ENCODE measurements at regions not wholly inside any gene's neighbourhood (a gene's known extent, or its start where the extent isn't known, plus 50 kb on each side); places are given as distances from the start of the nearest gene placed in this dataset.

DNA sequence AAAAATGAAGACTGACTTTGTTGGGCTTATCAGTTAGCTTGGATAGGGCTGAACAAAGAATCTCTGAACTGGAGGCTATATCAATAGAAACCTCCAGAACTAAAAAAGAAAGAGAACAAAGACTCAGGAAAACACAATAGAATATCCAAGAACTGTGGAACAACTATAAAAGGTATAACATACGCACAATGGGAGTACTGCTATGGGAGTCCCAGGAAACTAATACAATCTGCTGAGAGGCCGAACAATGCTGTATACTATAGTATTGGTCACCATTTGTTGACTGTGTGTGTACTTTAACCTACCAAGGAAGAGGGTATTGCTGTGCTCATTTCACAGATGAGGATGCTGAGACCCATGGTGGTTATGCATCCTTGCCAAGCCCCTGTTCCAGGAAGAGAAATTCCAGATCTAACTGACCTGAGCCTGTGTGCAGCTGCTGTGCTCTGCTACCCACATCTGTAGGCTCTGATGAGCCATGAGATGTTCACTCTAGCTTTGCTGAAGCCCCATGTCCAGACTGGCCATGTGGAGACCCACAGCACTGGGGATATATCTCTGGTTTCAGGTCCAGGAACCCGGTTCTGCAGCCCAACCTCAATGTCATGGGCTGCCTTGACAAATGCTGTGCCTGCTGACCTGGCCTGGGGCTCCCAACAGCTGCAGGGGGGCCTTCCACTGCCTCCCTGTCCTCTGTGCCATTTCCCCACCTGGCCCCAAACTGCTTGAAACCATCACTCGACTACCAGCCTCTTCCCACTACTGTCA, 254.3 kb upstream of the TNRC6C start:
- Mint-ChIP-seq H3K4me3 (no peak overlapping the region), H3K9me3 (peaks cover 33% of the 10 kb centered on the region), H3K27ac (no peak overlapping the region), H3K4me1 (ENCODE audit: low read depth) (no peaks in the 10 kb centered on the region), H3K36me3 (ENCODE audit: low read depth) (peaks cover 13% of the 10 kb centered on the region), H3K27me3 (no peaks in the 10 kb centered on the region)

DNA sequence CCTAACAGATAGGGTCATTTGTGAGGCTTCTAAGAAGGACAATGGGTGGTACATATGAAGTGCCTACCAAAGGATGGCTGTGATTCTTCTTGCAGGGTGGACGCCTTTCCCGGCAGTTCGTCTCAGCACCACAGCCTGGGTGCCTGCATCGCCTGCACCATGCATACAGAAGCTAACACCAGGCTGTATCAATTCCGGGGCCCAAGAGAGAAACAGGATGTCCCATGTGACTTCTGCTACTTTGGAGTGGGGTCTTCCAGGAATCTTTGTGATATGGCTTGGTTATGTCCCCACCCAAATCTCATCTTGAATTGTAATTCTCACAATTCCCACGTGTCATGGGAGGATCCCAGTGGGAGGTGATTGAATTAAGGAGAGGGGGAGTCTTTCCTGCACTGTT, 251.6 kb upstream of the TNRC6C start:
- peaks cover 13% of the 10 kb centered on the region for H3K36me3 Mint-ChIP-seq (ENCODE audit: low read depth)
- H3K27ac Mint-ChIP-seq = no peak overlapping the region
- H3K4me1 Mint-ChIP-seq (ENCODE audit: low read depth) = no peaks in the 10 kb centered on the region
- H3K27me3 Mint-ChIP-seq = no peaks in the 10 kb centered on the region
- no peak overlapping the region for H3K4me3 Mint-ChIP-seq
- peaks cover 29% of the 10 kb centered on the region for H3K9me3 Mint-ChIP-seq

DNA sequence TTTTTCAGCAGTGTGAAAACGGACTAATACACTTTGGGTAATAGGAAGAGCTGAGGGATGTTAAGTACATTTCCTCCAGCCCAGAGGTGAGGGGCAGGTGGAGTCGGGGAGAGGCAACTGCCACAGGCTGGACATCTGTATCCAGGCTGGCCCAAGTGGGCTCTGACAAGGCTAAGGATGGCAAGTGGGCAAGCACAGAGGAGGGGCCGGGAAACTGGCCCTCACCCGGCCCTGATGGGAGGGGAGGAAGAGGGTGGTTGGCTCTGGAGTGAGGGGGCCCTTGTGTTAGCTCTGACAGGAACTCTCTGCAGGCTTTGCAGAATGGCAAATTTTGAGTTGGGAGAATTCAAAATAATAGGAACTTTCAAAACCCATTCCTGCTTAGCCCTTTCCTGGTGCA, 251.0 kb upstream of the TNRC6C start:
- H3K4me3 Mint-ChIP-seq = no peak overlapping the region
- H3K36me3 Mint-ChIP-seq (ENCODE audit: low read depth) = peaks cover 9% of the 10 kb centered on the region
- H3K9me3 Mint-ChIP-seq = peaks cover 23% of the 10 kb centered on the region
- H3K4me1 Mint-ChIP-seq (ENCODE audit: low read depth) = no peaks in the 10 kb centered on the region
- H3K27ac Mint-ChIP-seq = no peak overlapping the region
- no peaks in the 10 kb centered on the region for H3K27me3 Mint-ChIP-seq

DNA sequence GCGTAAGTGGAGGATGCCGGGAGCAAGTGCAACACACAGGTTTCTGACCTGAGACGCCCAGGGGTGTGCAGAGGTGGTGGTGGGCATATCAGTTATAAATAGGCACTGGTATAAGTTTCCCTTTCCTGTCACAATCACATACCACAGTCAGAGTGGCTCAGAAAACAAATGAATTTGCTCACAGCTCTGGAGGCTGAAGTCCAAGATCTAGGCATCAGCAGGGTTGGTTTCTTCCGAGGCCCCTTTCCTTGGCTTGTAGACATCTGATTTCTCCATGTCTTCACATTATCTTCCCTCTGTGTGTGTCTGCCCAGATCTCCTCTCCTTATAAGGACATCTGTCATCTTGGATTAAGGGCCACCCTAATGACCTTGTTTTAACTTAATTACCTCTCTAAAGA, 250.5 kb upstream of the TNRC6C start:
- H3K4me1 Mint-ChIP-seq (ENCODE audit: low read depth) = no peaks in the 10 kb centered on the region
- peaks cover 9% of the 10 kb centered on the region for H3K36me3 Mint-ChIP-seq (ENCODE audit: low read depth)
- no peak overlapping the region for H3K4me3 Mint-ChIP-seq
- no peak overlapping the region for H3K27ac Mint-ChIP-seq
- H3K9me3 Mint-ChIP-seq = peaks cover 21% of the 10 kb centered on the region
- H3K27me3 Mint-ChIP-seq = no peaks in the 10 kb centered on the region

DNA sequence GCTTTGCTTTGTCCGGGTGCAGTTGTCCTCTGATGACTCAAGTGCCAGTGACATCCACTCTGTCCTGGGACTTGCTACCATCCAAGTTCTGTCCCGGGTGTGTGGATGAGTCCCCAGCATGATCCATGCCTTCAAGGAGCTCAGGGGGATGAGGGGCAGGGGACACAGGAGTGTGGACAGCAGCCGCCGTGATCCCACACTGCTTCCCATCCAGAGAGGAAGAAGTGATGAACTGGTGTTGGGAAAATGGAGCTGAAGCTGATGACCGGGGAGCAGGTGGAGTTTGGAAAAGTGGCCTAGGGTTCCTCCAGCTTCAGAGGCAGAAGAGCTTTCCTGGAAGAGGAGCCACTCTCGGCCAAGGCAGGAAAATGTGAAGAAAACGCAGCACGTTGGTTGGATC, 249.6 kb upstream of the TNRC6C start:
- Mint-ChIP-seq H3K4me1 (ENCODE audit: low read depth) (no peaks in the 10 kb centered on the region), H3K9me3 (peaks cover 12% of the 10 kb centered on the region), H3K27ac (no peak overlapping the region), H3K27me3 (no peaks in the 10 kb centered on the region), H3K36me3 (ENCODE audit: low read depth) (peaks cover 9% of the 10 kb centered on the region), H3K4me3 (no peak overlapping the region)

DNA sequence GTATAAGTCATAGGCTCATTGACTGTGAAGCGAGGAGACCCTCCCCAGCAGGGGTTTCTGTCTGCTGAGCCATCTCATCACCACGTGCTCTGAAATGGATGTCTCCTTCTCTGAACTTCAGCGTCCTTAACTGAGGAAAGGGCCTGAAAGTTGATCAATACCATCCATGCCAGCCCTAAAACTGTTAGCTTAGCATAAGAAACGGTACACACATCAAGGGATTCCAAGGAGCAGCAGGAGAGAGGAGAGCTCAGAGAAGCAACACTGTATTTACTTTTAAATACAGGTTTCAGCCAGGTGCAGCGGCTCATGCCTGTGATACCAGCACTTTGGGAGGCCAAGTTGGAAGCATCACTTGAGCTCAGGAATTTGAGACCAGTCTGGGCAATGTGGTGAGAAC, 248.9 kb upstream of the TNRC6C start:
- no peak overlapping the region for H3K27ac Mint-ChIP-seq
- H3K4me3 Mint-ChIP-seq = no peak overlapping the region
- no peaks in the 10 kb centered on the region for H3K27me3 Mint-ChIP-seq
- peaks cover 14% of the 10 kb centered on the region for H3K9me3 Mint-ChIP-seq
- H3K36me3 Mint-ChIP-seq (ENCODE audit: low read depth) = peaks cover 8% of the 10 kb centered on the region
- no peaks in the 10 kb centered on the region for H3K4me1 Mint-ChIP-seq (ENCODE audit: low read depth)

DNA sequence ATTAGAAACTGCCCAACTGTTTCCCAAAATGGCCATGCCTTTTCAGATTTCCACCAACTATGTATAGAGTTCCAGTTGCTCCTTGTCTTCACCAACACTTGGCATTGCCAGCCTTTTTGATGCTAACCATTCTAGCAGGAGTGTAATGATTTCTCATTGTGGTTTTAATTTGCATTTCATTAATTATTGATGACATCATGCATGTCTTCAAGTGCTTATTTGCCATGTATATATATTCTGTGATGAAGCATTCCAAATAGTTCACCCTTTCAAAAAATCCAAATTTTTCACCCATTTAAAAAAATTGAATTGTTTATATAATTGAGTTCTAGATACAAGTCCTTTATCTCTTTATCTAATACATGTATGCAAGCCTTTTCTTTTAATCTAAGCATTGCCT, 245.9 kb upstream of the TNRC6C start:
- Mint-ChIP-seq H3K4me1 (ENCODE audit: low read depth) (no peaks in the 10 kb centered on the region), H3K36me3 (ENCODE audit: low read depth) (no peaks in the 10 kb centered on the region), H3K9me3 (peaks cover 9% of the 10 kb centered on the region), H3K27me3 (peaks cover 4% of the 10 kb centered on the region), H3K4me3 (no peak overlapping the region), H3K27ac (no peak overlapping the region)

DNA sequence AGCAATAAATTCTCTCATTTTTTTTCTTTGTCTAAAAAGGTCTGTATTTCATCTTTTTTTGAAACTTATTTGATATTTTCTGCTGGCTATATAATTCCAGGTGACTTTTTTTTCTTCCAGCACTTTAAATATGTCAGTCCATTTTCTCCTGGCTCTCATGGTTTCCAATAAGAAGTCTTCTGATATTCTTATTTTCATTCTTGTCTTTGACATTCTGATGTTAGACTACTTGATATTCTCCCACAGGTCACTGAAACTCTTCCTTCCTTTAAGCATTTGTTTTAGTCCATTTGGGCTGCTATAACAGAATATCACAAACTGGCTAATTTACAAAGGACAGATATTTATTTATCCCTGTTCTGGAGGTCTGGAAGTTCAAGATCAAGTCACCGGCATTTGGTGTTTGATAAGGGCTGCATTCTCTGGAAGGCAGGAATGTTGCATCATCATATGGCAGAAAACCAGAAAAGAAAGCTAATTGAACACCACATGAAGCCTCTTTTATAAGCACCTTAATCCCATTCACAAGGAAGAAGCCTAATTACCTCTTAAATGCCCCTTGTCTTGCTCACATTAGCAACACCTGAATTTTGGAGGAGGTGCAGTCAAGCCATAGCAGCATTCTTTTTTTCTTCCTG, 242.1 kb upstream of the TNRC6C start:
- peaks cover 9% of the 10 kb centered on the region for H3K9me3 Mint-ChIP-seq
- no peak overlapping the region for H3K4me3 Mint-ChIP-seq
- no peaks in the 10 kb centered on the region for H3K36me3 Mint-ChIP-seq (ENCODE audit: low read depth)
- H3K27me3 Mint-ChIP-seq = peaks cover 4% of the 10 kb centered on the region
- no peaks in the 10 kb centered on the region for H3K4me1 Mint-ChIP-seq (ENCODE audit: low read depth)
- no peak overlapping the region for H3K27ac Mint-ChIP-seq

DNA sequence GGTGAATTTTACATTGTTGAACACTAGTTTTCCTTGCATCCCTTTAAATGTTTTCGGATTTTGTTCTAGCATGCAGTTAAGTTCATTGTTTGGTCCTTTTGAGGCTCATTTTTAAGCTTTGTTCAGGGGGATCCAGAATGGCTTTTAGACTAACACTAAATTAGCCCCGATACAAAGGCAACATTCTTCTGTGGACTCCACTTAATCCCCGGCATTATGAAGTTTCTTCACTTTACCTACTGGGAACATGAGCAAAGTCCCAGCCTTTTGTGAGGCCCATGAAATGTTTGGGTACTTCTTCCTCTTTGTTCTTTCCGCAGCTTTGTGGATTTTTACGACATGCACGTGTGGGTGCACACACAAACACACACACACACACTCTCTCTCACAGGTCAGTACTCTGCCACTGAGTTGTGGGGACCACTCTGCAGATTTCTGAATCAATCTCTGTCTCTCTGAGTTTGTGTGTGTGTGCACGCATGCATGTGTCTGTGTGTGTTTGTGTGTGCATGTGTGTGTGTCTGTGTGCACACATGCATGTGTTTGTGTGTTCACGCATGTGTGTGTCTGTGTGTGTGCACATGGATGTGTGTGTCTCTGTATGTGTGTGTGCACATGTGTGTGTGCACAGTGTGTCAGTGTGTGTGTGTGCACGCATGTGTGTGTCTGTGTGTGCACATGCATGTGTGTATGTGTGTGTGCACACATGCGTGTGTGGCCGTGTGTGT, 240.4 kb upstream of the TNRC6C start:
- no peak overlapping the region for H3K27ac Mint-ChIP-seq
- H3K4me3 Mint-ChIP-seq = no peak overlapping the region
- H3K9me3 Mint-ChIP-seq = peaks cover 9% of the 10 kb centered on the region
- no peaks in the 10 kb centered on the region for H3K4me1 Mint-ChIP-seq (ENCODE audit: low read depth)
- peaks cover 4% of the 10 kb centered on the region for H3K27me3 Mint-ChIP-seq
- H3K36me3 Mint-ChIP-seq (ENCODE audit: low read depth) = no peaks in the 10 kb centered on the region

DNA sequence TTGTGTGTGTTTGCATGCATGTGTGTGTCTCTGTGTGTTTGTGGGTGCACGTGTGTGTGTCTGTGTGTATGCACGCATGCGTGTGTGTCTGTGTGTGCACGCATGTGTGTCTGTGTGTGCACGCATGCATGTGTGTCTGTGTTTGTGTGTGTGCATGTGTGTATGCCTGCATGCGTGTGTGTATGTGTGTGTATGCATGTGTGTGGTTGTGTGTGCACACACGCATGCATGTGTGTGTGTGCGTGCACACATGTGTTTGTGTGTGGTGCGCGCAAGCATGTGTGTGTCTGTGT, 239.9 kb upstream of the TNRC6C start:
- Mint-ChIP-seq H3K36me3 (ENCODE audit: low read depth) (no peaks in the 10 kb centered on the region), H3K27me3 (peaks cover 4% of the 10 kb centered on the region), H3K27ac (no peak overlapping the region), H3K4me3 (no peak overlapping the region), H3K9me3 (peaks cover 9% of the 10 kb centered on the region), H3K4me1 (ENCODE audit: low read depth) (no peaks in the 10 kb centered on the region)

DNA sequence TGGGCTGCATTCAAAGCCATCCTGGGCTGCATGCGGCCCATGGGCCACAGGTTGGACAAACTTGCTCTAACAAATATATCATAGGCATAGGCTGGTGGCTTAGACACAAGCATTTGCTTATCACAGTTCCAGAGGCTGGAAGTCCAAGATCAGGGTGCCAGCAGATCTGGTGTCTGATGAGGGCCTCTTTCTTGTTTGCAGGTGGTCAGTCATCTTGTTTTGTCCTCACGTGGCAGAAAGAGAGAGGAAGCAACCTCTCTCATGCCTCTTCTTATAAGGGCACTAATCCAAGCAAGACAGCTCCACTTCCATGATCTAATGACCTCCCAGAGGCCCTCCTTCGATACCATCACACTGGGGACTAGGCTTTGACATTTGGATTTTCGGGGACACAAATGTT, 238.7 kb upstream of the TNRC6C start:
- Mint-ChIP-seq H3K4me1 (ENCODE audit: low read depth) (no peaks in the 10 kb centered on the region), H3K9me3 (peaks cover 4% of the 10 kb centered on the region), H3K4me3 (no peak overlapping the region), H3K27me3 (peaks cover 4% of the 10 kb centered on the region), H3K36me3 (ENCODE audit: low read depth) (no peaks in the 10 kb centered on the region), H3K27ac (no peak overlapping the region)

DNA sequence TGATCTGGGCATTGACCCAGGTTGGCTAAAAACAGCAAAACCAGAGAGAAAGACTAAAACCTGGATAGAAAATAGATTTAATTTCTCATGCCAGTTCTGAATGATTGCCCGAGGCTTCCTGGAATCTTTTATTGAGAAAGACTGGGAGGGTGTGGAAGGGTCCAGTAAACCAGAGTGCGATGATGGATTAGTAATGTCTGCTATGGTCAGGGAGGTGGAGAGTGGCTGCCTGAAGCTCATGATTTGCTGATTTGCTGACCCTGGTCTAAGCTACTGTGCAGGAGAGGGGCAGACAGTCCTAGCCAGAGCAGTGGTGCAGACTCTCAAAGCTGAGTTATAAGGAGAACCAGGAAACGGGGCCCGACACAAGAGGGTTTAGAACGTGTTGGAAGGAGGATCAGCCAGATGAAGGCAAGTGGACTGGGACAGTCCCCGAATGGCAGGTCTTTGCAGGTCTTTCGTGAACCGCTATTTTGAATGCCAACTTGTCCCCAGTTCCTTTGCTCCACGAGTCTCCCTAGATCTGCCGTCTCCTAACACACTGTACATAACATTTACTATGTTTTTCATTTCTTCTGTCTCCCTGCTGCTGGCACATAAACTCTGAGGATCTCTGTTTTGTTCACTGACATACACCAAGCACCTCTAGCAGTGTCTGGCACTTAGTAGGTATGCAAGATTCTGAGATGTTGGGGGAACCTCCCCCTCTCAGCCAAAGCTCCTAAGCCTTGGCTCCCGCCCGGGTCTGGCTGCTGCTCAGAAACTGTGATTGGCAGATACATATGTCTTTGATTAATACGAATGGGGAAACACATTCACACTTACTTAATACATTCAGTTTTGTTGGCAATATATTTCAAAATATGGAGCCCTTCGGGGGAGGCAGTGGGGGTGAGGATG, 237.3 kb upstream of the TNRC6C start:
- no peaks in the 10 kb centered on the region for H3K36me3 Mint-ChIP-seq (ENCODE audit: low read depth)
- peaks cover 3% of the 10 kb centered on the region for H3K9me3 Mint-ChIP-seq
- H3K27ac Mint-ChIP-seq = no peak overlapping the region
- H3K27me3 Mint-ChIP-seq = peaks cover 3% of the 10 kb centered on the region
- no peaks in the 10 kb centered on the region for H3K4me1 Mint-ChIP-seq (ENCODE audit: low read depth)
- H3K4me3 Mint-ChIP-seq = no peak overlapping the region

DNA sequence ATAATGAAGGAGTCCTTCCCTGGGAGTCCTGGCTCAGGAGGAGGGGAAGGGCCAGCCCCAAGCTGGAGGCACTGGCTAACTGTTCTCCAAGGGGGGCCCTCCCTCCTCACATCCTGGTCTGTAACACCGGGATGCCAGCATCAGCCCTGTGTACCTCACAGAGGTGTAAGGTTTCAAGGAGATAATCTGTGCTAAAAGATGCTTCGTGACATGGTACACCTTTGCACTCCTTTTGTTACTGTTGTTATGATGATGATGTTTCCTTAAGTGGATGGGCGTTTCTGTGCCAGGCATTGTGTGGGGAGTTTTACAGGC, 236.7 kb upstream of the TNRC6C start:
- no peak overlapping the region for H3K27ac Mint-ChIP-seq
- no peaks in the 10 kb centered on the region for H3K4me1 Mint-ChIP-seq (ENCODE audit: low read depth)
- no peaks in the 10 kb centered on the region for H3K9me3 Mint-ChIP-seq
- H3K36me3 Mint-ChIP-seq (ENCODE audit: low read depth) = no peaks in the 10 kb centered on the region
- no peak overlapping the region for H3K4me3 Mint-ChIP-seq
- no peaks in the 10 kb centered on the region for H3K27me3 Mint-ChIP-seq

DNA sequence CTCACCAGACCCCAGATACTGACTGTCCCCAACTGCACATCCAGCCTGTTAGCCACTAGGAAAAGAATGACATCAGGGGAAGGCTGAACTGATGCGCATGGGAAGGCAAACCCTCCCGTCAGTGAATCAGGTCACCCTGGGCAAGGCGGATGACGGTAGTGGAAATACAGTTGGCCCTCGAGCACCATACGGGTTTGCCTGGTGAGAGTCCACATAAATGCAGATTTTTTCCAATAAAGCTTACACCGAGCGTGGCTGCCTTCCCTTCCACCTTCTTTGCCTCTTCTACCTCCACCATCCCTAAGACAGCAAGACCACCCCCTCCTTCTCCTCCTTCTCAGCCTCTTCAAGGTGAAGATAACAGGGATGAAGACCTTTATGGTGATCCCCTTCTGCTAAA, 236.1 kb upstream of the TNRC6C start:
- Mint-ChIP-seq H3K27ac (no peak overlapping the region), H3K9me3 (no peaks in the 10 kb centered on the region), H3K27me3 (no peaks in the 10 kb centered on the region), H3K4me3 (no peak overlapping the region), H3K4me1 (ENCODE audit: low read depth) (no peaks in the 10 kb centered on the region), H3K36me3 (ENCODE audit: low read depth) (no peaks in the 10 kb centered on the region)

All from stimulated activated naive CD8-positive, alpha-beta T cell treated with anti-CD3 and anti-CD28 coated beads, Interleukin-15, Interleukin-2, amounts not matched to agents 100 ng/mL and 50 ng/mL, for 24 hours (primary cell).